H1 (cell line): ENCODE measurements at regions not wholly inside any gene's neighbourhood (a gene's known extent, or its start where the extent isn't known, plus 50 kb on each side); places are given as distances from the start of the nearest gene placed in this dataset.

Experiments used
- CTCF ChIA-PET: fragments of 300-600 bp; sonication (Branson Sonifier 250); formaldehyde crosslinking; loops from one replicate; lab custom pipeline; 2021; ENCODE audit not compliant: partially characterized antibody; lab: Charles Lee
- POLR2A ChIA-PET: fragments of 300-600 bp; sonication (Branson Sonifier 250); formaldehyde crosslinking; loops from one replicate; lab custom pipeline; 2021; ENCODE audit warnings: inconsistent platforms; ENCODE audit not compliant: partially characterized antibody; lab: Charles Lee
- DNase-seq, 2 experiments: peaks; one replicate each; pipeline versions ENCODE4 v3.0.0 to v3.0.0-alpha.2; 2010 to 2022; ENCODE audit warnings: low spot score in 2 of 2, low read depth in 1 of 2, mixed read lengths in 1 of 2
- FAIRE-seq: peaks from 2 replicates; lab custom pipeline; 2011; peaks lifted over from hg19 to GRCh38; lab: Jason Lieb, UNC
- H2AFZ ChIP-seq: 2 replicates; pipeline ENCODE4 v1.8.1; 2012; ENCODE audit warnings: low read length, inconsistent platforms
- H2AK5ac ChIP-seq: 2 replicates; pipeline ENCODE4 v1.6.1; 2013; ENCODE audit warnings: low read depth, low read length
- H2BK120ac ChIP-seq: replicated peaks from 2 replicates; pipeline ENCODE3; 2013; ENCODE audit warnings: low read depth, low read length, inconsistent platforms
- H2BK12ac ChIP-seq: 2 replicates; pipeline ENCODE4 v1.6.1; 2013; ENCODE audit warnings: low read depth, low read length
- H2BK15ac ChIP-seq: 2 replicates; pipeline ENCODE4 v1.6.1; 2013; ENCODE audit warnings: low read length
- H2BK20ac ChIP-seq: 2 replicates; pipeline ENCODE4 v1.6.1; 2013; ENCODE audit warnings: low read length
- H2BK5ac ChIP-seq: 2 replicates; pipeline ENCODE4 v1.6.1; 2013; ENCODE audit warnings: low read depth, low read length
- H3K14ac ChIP-seq: 2 replicates; pipeline ENCODE4 v1.6.1; 2013; ENCODE audit warnings: inconsistent platforms; ENCODE audit not compliant: insufficient read length
- H3K18ac ChIP-seq: 2 replicates; pipeline ENCODE4 v1.6.1; 2013; ENCODE audit warnings: low read length; ENCODE audit errors: extremely low read depth
- H3K23ac ChIP-seq: 2 replicates; pipeline ENCODE4 v1.6.1; 2013; ENCODE audit warnings: inconsistent platforms; ENCODE audit not compliant: insufficient read length
- H3K23me2 ChIP-seq: 2 replicates; pipeline ENCODE4 v1.6.1; 2013; ENCODE audit warnings: low read depth, low read length
- H3K27ac ChIP-seq: 2 replicates; pipeline ENCODE4 v1.6.1; 2011; ENCODE audit warnings: low read depth, low read length, inconsistent platforms
- H3K27me3 ChIP-seq, 4 experiments: replicated peaks in 1 of 4; 1 replicate in 1 of 4; 2 replicates in 3 of 4; pipeline versions ENCODE4 v1.6.1 to v1.8.1; 2011 to 2013; ENCODE audit warnings: low read length in 3 of 4, mild to moderate bottlenecking in 3 of 4, inconsistent platforms in 2 of 4, mixed read lengths in 2 of 4, moderate library complexity in 1 of 4; ENCODE audit not compliant: control insufficient read depth in 3 of 4, insufficient read depth in 3 of 4; ENCODE audit errors: extremely low read depth in 1 of 4
- H3K36me3 ChIP-seq, 4 experiments: 2 replicates each; pipeline versions ENCODE4 v1.6.1 to v1.8.1; 2011 to 2013; ENCODE audit warnings: mild to moderate bottlenecking in 4 of 4, low read length in 3 of 4, moderate library complexity in 2 of 4, control low read depth in 1 of 4, inconsistent platforms in 1 of 4; ENCODE audit not compliant: insufficient read depth in 4 of 4, control insufficient read depth in 2 of 4
- H3K4ac ChIP-seq: replicated peaks from 2 replicates; pipeline ENCODE3; 2013; ENCODE audit warnings: low read length, low read depth, mixed read lengths, inconsistent platforms; ENCODE audit not compliant: insufficient read length
- H3K4me1 ChIP-seq, 4 experiments: replicated peaks in 1 of 4; 1 replicate in 1 of 4; 2 replicates in 3 of 4; pipeline versions ENCODE4 v1.6.1 to v1.8.1; 2011 to 2013; ENCODE audit warnings: low read length in 3 of 4, inconsistent platforms in 2 of 4, mixed read lengths in 1 of 4; ENCODE audit not compliant: insufficient read depth in 4 of 4, control insufficient read depth in 3 of 4
- H3K4me2 ChIP-seq, 2 experiments: 2 replicates each; pipeline versions ENCODE4 v1.6.1 to v1.8.1; 2011 to 2013; ENCODE audit warnings: low read depth in 2 of 2, low read length in 2 of 2, control low read depth in 1 of 2, inconsistent platforms in 1 of 2, mild to moderate bottlenecking in 1 of 2; ENCODE audit not compliant: insufficient read depth in 1 of 2
- H3K4me3 ChIP-seq, 4 experiments: fragments of 200-600, 300-600 bp in 1 of 4; sonication (generic), shearing (Covaris generic), sonication (Bioruptor Twin) in 1 of 4; 2 replicates each; pipeline versions ENCODE4 v1.5.1 to v1.8.1; 2011 to 2016; ENCODE audit warnings: low read length in 4 of 4, low read depth in 3 of 4, control low read depth in 2 of 4, inconsistent platforms in 2 of 4, mild to moderate bottlenecking in 2 of 4, mixed read lengths in 1 of 4, moderate library complexity in 1 of 4; ENCODE audit not compliant: insufficient read depth in 2 of 4; ENCODE audit errors: extremely low read depth in 1 of 4
- H3K56ac ChIP-seq: replicated peaks from 2 replicates; pipeline ENCODE3; 2013; ENCODE audit warnings: low read depth, mild to moderate bottlenecking, mixed read lengths, low read length, inconsistent platforms; ENCODE audit not compliant: insufficient read length
- H3K79me1 ChIP-seq: 2 replicates; pipeline ENCODE4 v1.6.1; 2013; ENCODE audit warnings: low read depth, low read length, control low read depth
- H3K79me2 ChIP-seq, 2 experiments: 2 replicates each; pipeline versions ENCODE4 v1.6.1 to v1.8.1; 2012 to 2013; ENCODE audit warnings: low read length in 2 of 2, mild to moderate bottlenecking in 2 of 2, inconsistent platforms in 1 of 2; ENCODE audit not compliant: insufficient read depth in 2 of 2, control insufficient read depth in 1 of 2
- H3K9ac ChIP-seq, 4 experiments: replicated peaks in 1 of 4; 1 replicate in 1 of 4; 2 replicates in 3 of 4; pipeline versions ENCODE4 v1.6.1 to v1.8.1; 2011 to 2013; ENCODE audit warnings: low read depth in 3 of 4, low read length in 3 of 4, control low read depth in 2 of 4, mild to moderate bottlenecking in 2 of 4, moderate library complexity in 2 of 4, inconsistent platforms in 1 of 4; ENCODE audit errors: extremely low read depth in 1 of 4
- H3K9me3 ChIP-seq, 2 experiments: 2 replicates each; pipeline versions ENCODE4 v1.6.1 to v1.8.1; 2012 to 2013; ENCODE audit warnings: mild to moderate bottlenecking in 2 of 2, moderate library complexity in 2 of 2, control low read depth in 1 of 2, inconsistent platforms in 1 of 2, low read depth in 1 of 2, low read length in 1 of 2, mixed read lengths in 1 of 2; ENCODE audit not compliant: insufficient read depth in 2 of 2
- H4K20me1 ChIP-seq, 2 experiments: replicated peaks in 1 of 2; 2 replicates each; pipeline versions ENCODE3 to v1.8.1; 2011 to 2013; ENCODE audit warnings: inconsistent platforms in 2 of 2, low read length in 2 of 2, mild to moderate bottlenecking in 1 of 2; ENCODE audit not compliant: insufficient read depth in 2 of 2, control insufficient read depth in 1 of 2
- H4K5ac ChIP-seq: 2 replicates; pipeline ENCODE4 v1.6.1; 2013; ENCODE audit warnings: low read length, low read depth, mixed read lengths, inconsistent platforms; ENCODE audit not compliant: insufficient read length
- H4K8ac ChIP-seq: 2 replicates; pipeline ENCODE4 v1.8.0; 2013; ENCODE audit warnings: mild to moderate bottlenecking, moderate library complexity, low read length, inconsistent platforms; ENCODE audit not compliant: insufficient read depth; ENCODE audit errors: extremely low read depth
- H4K91ac ChIP-seq: replicated peaks from 2 replicates; pipeline ENCODE3; 2013; ENCODE audit warnings: low read length, mixed read lengths, inconsistent platforms; ENCODE audit not compliant: insufficient read length
- ASH2L ChIP-seq: fragments of 200-600, 300-600 bp; sonication (generic); IDR thresholded peaks from one replicate; pipeline ENCODE4 v1.7.1; 2017; ENCODE audit warnings: low read length
- CBX5 ChIP-seq: fragments of 300-800, 300-1000 bp; sonication (generic); IDR thresholded peaks from 2 replicates; pipeline ENCODE4 v1.7.1; 2016; ENCODE audit warnings: antibody characterized with exemption, low read length, low read depth
- CHD1 ChIP-seq: IDR thresholded peaks from 2 replicates; pipeline ENCODE4 v1.6.1; 2012; ENCODE audit warnings: low read depth, low read length, improper control_type of control experiment
- CTBP2 ChIP-seq: IDR thresholded peaks from 2 replicates; pipeline ENCODE4 v1.7.0; 2011; ENCODE audit warnings: borderline replicate concordance, mild to moderate bottlenecking, moderate library complexity, mixed read lengths, low read length; ENCODE audit not compliant: insufficient read depth, insufficient read length
- ZNF274 ChIP-seq: IDR thresholded peaks from 2 replicates; pipeline ENCODE4 v1.7.0; 2012; ENCODE audit warnings: low read length, borderline replicate concordance; ENCODE audit errors: extremely low read depth
- WGBS, 2 experiments: shearing (Covaris generic) in 1 of 2; methylation state at CpG; one replicate each; pipeline versions ENCODE4 v1.1.6 to v1.1.7; 2013 to 2015; ENCODE audit warnings: low lambda C conversion rate in 2 of 2, mixed read lengths in 2 of 2, inconsistent platforms in 1 of 2, low coverage in 1 of 2, missing lambda C conversion rate in 1 of 2; ENCODE audit not compliant: insufficient replicate concordance in 2 of 2, insufficient coverage in 1 of 2, insufficient read length in 1 of 2; ENCODE audit errors: extremely low coverage in 1 of 2, missing lambda C conversion rate in 1 of 2; 5-methylcytosine and 5-hydroxymethylcytosine counted together

GRCh38 chr9:107566611-107567061, 77.1 kb upstream of the KLF4 start:
- Histone ChIP-seq H3K23me2 (no peaks in the 10 kb centered on the region), H2BK20ac (no peak overlapping the region), H2BK12ac (no peak overlapping the region), H3K79me2 (no peaks in the 10 kb centered on the region), H3K4me3 (no peak overlapping the region), H3K79me1 (no peaks in the 10 kb centered on the region), H3K36me3 (no peaks in the 10 kb centered on the region), H3K27me3 (no peaks in the 10 kb centered on the region), H4K8ac (no peak overlapping the region), H4K5ac (no peak overlapping the region), H3K9me3 (no peaks in the 10 kb centered on the region), H4K20me1 (no peaks in the 10 kb centered on the region), H3K23ac (no peak overlapping the region), H3K27ac (no peak overlapping the region), H2BK120ac (no peak overlapping the region), H3K18ac (no peak overlapping the region), H2BK5ac (no peak overlapping the region), H3K4me1 (no peaks in the 10 kb centered on the region; a peak in 1 of 7 replicates), H3K4ac (no peak overlapping the region), H2AFZ (no peak overlapping the region), H2AK5ac (no peak overlapping the region), H3K9ac (no peak overlapping the region), H3K14ac (no peak overlapping the region), H4K91ac (no peak overlapping the region), H2BK15ac (no peak overlapping the region), H3K4me2 (no peak overlapping the region), H3K56ac (no peak overlapping the region)
- ChIA-PET CTCF (interaction anchor here (1.6 kb wide), 1 partner anchor 12 kb away, joined by 4 read pairs; no protein-coding TSS in a partner anchor), POLR2A (interaction anchor here (0.8 kb wide), 1 partner anchor 35 kb away, joined by 3 read pairs; no protein-coding TSS in a partner anchor)
- 93% methylated on average over 6 of the region's 6 CpGs; no CpG with 5 or more reads in 1 of the 2 experiments for WGBS, 2 experiments
- DNase-seq (no peak), FAIRE-seq (no peak)
- TF ChIP-seq ASH2L = no peak
- TF ChIP-seq CHD1 = no peak
- no peak for TF ChIP-seq ZNF274
- TF ChIP-seq CTBP2 = no peak
- no peak for TF ChIP-seq CBX5
